Calu3 (cell line): ENCODE measurements at regions not wholly inside any gene's neighbourhood (a gene's known extent, or its start where the extent isn't known, plus 50 kb on each side); places are given as distances from the start of the nearest gene placed in this dataset.

Source experiments
- BruUV-seq: library from RNA; stranded (reverse); fragments of 400-500 nt; replicated peaks from 2 replicates; lab custom pipeline; 2021; lab: Mats Ljungman, UMichigan
- CTCF ChIA-PET: fragments of 300-600 bp; sonication (Branson Sonifier 250); formaldehyde crosslinking; loops from one replicate; lab custom pipeline; 2022; ENCODE audit warnings: antibody characterized with exemption; lab: Charles Lee
- DNase-seq: peaks from one replicate; pipeline ENCODE4 v3.0.0; 2022
- H3K27ac Mint-ChIP-seq: one replicate; pipeline ENCODE4 v1.8.0; 2022; ENCODE audit warnings: mixed read lengths; ENCODE audit not compliant: unreplicated experiment
- H3K27me3 Mint-ChIP-seq: one replicate; pipeline ENCODE4 v1.8.0; 2022; ENCODE audit warnings: mixed read lengths; ENCODE audit not compliant: unreplicated experiment
- H3K36me3 Mint-ChIP-seq: one replicate; pipeline ENCODE4 v1.8.0; 2022; ENCODE audit warnings: mild to moderate bottlenecking, moderate library complexity, mixed read lengths; ENCODE audit not compliant: insufficient read depth, unreplicated experiment
- H3K4me1 Mint-ChIP-seq: one replicate; pipeline ENCODE4 v1.8.0; 2022; ENCODE audit warnings: mild to moderate bottlenecking, low read depth, mixed read lengths; ENCODE audit not compliant: unreplicated experiment
- H3K4me3 Mint-ChIP-seq: one replicate; pipeline ENCODE4 v1.8.0; 2022; ENCODE audit warnings: mild to moderate bottlenecking, low read depth, moderate library complexity, mixed read lengths; ENCODE audit not compliant: unreplicated experiment
- H3K9me3 Mint-ChIP-seq: one replicate; pipeline ENCODE4 v1.8.0; 2022; ENCODE audit warnings: low read depth, mixed read lengths; ENCODE audit not compliant: unreplicated experiment
- intact Hi-C: fragments of 100-400 bp; cut with micrococcal nuclease; formaldehyde crosslinking; loops from one replicate; pipeline ENCODE4 v1.10.0; 2022; ENCODE audit not compliant: unreplicated experiment
- TF ChIP-seq, protein P1 (sequence below): fragments of 200-600 bp; IDR thresholded peaks from one replicate; pipeline ENCODE4 v1.8.0; 2022; ENCODE audit warnings: antibody characterized with exemption; ENCODE audit not compliant: unreplicated experiment

DNA sequence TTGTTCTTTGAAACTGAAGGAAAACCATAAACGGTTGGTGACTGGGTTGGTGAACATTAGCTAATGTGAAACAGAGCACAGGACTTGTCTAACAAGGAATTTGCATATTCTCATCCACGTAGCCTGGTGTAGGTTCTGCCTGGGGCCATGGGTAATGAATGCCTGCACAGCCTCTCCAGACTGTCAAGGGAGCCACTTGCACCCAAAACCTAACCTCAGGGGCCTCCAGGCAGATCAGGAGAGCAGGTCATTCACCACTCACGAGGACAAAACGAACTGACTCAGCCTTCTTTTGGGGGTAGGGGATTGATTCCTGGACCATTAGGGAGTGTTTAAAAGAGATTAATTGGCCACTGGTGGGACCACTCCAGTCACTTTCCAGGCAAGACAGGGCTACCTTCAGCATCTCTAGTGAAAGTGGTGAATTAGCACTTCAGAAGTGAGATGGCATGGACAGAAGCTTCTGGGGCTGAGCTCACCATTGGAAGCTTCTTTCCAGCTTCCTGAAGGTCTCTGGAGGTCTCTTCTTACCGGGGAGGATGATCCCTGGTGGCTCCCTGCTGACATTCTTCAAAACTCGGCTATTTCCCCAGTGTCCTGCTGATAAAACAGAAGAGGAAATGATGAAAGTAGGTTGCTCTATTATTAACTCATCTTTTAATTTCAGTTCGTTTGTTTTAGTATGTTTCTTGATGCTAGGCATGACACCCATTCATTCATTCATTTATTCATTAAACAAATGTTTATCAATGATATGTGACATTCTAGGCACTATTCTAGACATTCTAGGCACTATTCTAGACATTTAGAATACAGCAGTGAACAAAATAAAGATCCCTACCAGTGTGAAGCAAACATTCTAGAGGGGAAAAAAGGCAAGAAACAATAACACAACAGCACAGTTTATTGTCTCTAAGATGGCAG, 104.5 kb upstream of the LNX1 start:
- peaks cover 8% of the 10 kb centered on the region for H3K27me3 Mint-ChIP-seq
- H3K4me3 Mint-ChIP-seq, result no peak overlapping the region
- TF ChIP-seq, protein P1, sequence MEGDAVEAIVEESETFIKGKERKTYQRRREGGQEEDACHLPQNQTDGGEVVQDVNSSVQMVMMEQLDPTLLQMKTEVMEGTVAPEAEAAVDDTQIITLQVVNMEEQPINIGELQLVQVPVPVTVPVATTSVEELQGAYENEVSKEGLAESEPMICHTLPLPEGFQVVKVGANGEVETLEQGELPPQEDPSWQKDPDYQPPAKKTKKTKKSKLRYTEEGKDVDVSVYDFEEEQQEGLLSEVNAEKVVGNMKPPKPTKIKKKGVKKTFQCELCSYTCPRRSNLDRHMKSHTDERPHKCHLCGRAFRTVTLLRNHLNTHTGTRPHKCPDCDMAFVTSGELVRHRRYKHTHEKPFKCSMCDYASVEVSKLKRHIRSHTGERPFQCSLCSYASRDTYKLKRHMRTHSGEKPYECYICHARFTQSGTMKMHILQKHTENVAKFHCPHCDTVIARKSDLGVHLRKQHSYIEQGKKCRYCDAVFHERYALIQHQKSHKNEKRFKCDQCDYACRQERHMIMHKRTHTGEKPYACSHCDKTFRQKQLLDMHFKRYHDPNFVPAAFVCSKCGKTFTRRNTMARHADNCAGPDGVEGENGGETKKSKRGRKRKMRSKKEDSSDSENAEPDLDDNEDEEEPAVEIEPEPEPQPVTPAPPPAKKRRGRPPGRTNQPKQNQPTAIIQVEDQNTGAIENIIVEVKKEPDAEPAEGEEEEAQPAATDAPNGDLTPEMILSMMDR, result no peak
- no peaks in the 10 kb centered on the region for H3K4me1 Mint-ChIP-seq
- intact Hi-C loops, result no loop called here
- H3K36me3 Mint-ChIP-seq, result no peaks in the 10 kb centered on the region
- CTCF ChIA-PET, result no interaction called here
- no TSS peak for BruUV-seq
- DNase-seq, result no peak
- no peaks in the 10 kb centered on the region for H3K9me3 Mint-ChIP-seq
- no peak overlapping the region for H3K27ac Mint-ChIP-seq

DNA sequence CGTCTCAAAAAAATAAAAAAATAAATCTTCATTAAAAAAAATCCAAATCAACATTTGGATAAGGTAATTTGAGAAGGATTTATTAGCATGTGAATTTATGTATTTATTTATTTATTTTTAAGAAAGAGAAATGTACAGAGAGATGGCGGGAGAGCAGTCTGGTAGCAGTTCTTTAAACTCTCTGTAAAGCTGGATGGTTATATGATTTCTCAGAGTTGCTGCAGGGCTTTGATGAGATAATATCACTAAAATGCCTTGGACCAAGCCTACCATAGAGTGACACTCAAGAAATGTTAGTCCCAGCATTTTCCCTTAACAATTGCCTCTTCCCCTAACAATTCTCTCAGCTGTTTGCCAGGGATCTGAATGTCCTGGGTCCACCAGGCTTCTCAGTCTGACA, 103.4 kb upstream of the LNX1 start:
- H3K4me1 Mint-ChIP-seq, result no peaks in the 10 kb centered on the region
- CTCF ChIA-PET, result no interaction called here
- H3K27ac Mint-ChIP-seq, result no peak overlapping the region
- TF ChIP-seq, protein P1, result no peak
- no peak for DNase-seq
- intact Hi-C loops, result no loop called here
- no peaks in the 10 kb centered on the region for H3K36me3 Mint-ChIP-seq
- no peak overlapping the region for H3K4me3 Mint-ChIP-seq
- H3K9me3 Mint-ChIP-seq, result no peaks in the 10 kb centered on the region
- BruUV-seq, result no TSS peak
- H3K27me3 Mint-ChIP-seq, result peaks cover 19% of the 10 kb centered on the region

DNA sequence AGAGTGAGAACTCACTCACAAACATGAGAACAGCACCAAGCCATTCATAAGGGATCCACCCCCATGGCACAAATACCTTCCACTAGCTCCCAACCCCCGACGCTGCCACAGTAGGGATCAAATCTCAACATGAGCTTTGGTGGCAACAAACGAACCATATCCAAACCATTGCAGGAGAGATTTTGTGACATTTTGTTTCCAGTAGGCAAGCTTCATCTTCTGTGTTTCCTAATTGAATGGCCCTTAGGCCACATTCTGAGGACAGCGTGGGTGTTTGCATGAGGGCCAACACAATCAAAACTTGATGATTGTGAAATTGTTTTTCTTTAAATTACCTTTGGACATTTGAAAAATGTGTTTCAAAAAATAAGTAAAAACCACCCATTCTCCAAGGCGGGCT, 102.6 kb upstream of the LNX1 start:
- Mint-ChIP-seq H3K9me3 (no peaks in the 10 kb centered on the region), H3K27ac (no peak overlapping the region), H3K27me3 (peaks cover 27% of the 10 kb centered on the region), H3K4me3 (no peak overlapping the region), H3K36me3 (no peaks in the 10 kb centered on the region), H3K4me1 (no peaks in the 10 kb centered on the region)
- DNase-seq, result no peak
- CTCF ChIA-PET, result no interaction called here
- intact Hi-C loops, result no loop called here
- no TSS peak for BruUV-seq
- TF ChIP-seq, protein P1, result no peak

DNA sequence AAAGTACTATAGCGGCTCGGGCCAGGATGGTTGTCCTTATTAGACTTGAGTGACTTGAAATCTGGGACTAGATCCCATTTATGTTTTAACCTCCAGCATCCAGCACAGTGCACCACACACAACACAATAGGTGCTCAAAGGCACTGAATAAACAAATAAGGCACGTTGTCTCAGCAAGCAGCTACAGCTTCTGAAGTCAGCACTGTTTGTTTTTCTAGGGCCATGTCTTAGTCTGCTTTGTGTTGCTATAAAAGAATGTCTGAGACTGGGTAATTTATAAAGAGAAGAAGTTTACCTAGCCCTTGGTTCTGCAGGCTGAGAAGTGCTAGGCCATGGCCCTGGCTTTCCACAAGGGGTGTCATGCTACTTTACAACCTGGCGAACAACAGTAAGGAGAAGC, 102.1 kb upstream of the LNX1 start:
- H3K27ac Mint-ChIP-seq, result no peak overlapping the region
- no peaks in the 10 kb centered on the region for H3K36me3 Mint-ChIP-seq
- CTCF ChIA-PET, result no interaction called here
- BruUV-seq, result no TSS peak
- no peaks in the 10 kb centered on the region for H3K9me3 Mint-ChIP-seq
- H3K4me3 Mint-ChIP-seq, result no peak overlapping the region
- no peaks in the 10 kb centered on the region for H3K4me1 Mint-ChIP-seq
- H3K27me3 Mint-ChIP-seq, result peaks cover 32% of the 10 kb centered on the region
- DNase-seq, result no peak
- TF ChIP-seq, protein P1, result no peak
- intact Hi-C loops, result no loop called here
